HepG2 (cell line): ENCODE measurements at regions not wholly inside any gene's neighbourhood (a gene's known extent, or its start where the extent isn't known, plus 50 kb on each side); places are given as distances from the start of the nearest gene placed in this dataset.

Source experiments
- ATAC-seq: fragments of 200-7000 bp; cut with Tn5 transposase; 3 replicates; pipeline ENCODE4 v1.9.1; 2020; ENCODE audit warnings: mild to moderate bottlenecking, moderate library complexity
- BruUV-seq: library from RNA; stranded (reverse); fragments of 400-500 nt; replicated peaks from 2 replicates; lab custom pipeline; 2021; lab: Mats Ljungman, UMichigan
- CTCF ChIA-PET: fragments of 300-600 bp; formaldehyde crosslinking; extraction: SDS; loops from one replicate; lab custom pipeline; 2021; ENCODE audit warnings: low total read pairs, inconsistent platforms, low intra/inter-chr PET ratio; lab: Yijun Ruan, JAX
- POLR2A ChIA-PET: fragments of 350-600 bp; sonication (Branson Sonifier 250); formaldehyde crosslinking; loops from one replicate; lab custom pipeline; 2020; ENCODE audit warnings: antibody characterized with exemption, inconsistent platforms; lab: Yijun Ruan, JAX
- DNase-seq: peaks from one replicate; pipeline ENCODE4 v3.0.0-alpha.2; 2015; ENCODE audit warnings: low spot score
- FAIRE-seq: peaks from 3 replicates; lab custom pipeline; 2011; peaks lifted over from hg19 to GRCh38; lab: Jason Lieb, UNC
- H2AFZ ChIP-seq: one replicate; pipeline ENCODE4 v1.6.1; 2011; ENCODE audit warnings: low read length, inconsistent platforms
- H3K27ac ChIP-seq: fragments of 300-600 bp; 3 replicates; pipeline ENCODE4 v1.8.0; 2011; ENCODE audit warnings: mixed run types, mild to moderate bottlenecking, mixed read lengths, low read length, inconsistent platforms; ENCODE audit not compliant: insufficient read depth; ENCODE audit errors: extremely low read length
- H3K27me3 ChIP-seq, 2 experiments: fragments of 200-600 bp in 1 of 2; 2 replicates in 1 of 2; 3 replicates in 1 of 2; pipeline versions ENCODE4 v1.6.0 to v1.8.0; 2011; ENCODE audit warnings: low read length in 2 of 2, mild to moderate bottlenecking in 2 of 2, moderate library complexity in 2 of 2, inconsistent platforms in 1 of 2; ENCODE audit not compliant: insufficient read depth in 2 of 2, control insufficient read depth in 1 of 2
- H3K36me3 ChIP-seq, 2 experiments: fragments of 200-600 bp in 1 of 2; replicated peaks in 1 of 2; 2 replicates in 1 of 2; 3 replicates in 1 of 2; pipeline versions ENCODE4 v1.5.1 to v1.8.0; 2011; ENCODE audit warnings: low read length in 2 of 2, inconsistent platforms in 1 of 2; ENCODE audit not compliant: insufficient read depth in 2 of 2, control insufficient read depth in 1 of 2
- H3K4me1 ChIP-seq: 2 replicates; pipeline ENCODE4 v1.5.1; 2012; ENCODE audit warnings: low read length, inconsistent platforms; ENCODE audit not compliant: insufficient read depth
- H3K4me2 ChIP-seq: 2 replicates; pipeline ENCODE4 v1.6.0; 2011; ENCODE audit warnings: low read depth, low read length, inconsistent platforms
- H3K4me3 ChIP-seq, 3 experiments: fragments of 200-600 bp in 1 of 3; sonication (generic), shearing (Covaris generic) in 1 of 3; replicated peaks in 1 of 3; 2 replicates each; pipeline ENCODE4 v1.5.1; 2011 to 2016; ENCODE audit warnings: low read length in 3 of 3, inconsistent platforms in 2 of 3, low read depth in 2 of 3, mild to moderate bottlenecking in 2 of 3, control low read depth in 1 of 3, mixed read lengths in 1 of 3; ENCODE audit not compliant: insufficient read depth in 1 of 3
- H3K79me2 ChIP-seq: one replicate; pipeline ENCODE4 v1.6.1; 2011; ENCODE audit warnings: low read length, inconsistent platforms; ENCODE audit not compliant: insufficient read depth
- H3K9ac ChIP-seq: 2 replicates; pipeline ENCODE4 v1.6.0; 2011; ENCODE audit warnings: mild to moderate bottlenecking, low read depth, low read length, inconsistent platforms; ENCODE audit not compliant: insufficient read depth
- H3K9me3 ChIP-seq: 2 replicates; pipeline ENCODE4 v1.5.1; 2012; ENCODE audit warnings: mild to moderate bottlenecking, low read length
- H4K20me1 ChIP-seq: 2 replicates; pipeline ENCODE4 v1.6.0; 2011; ENCODE audit warnings: inconsistent platforms, mild to moderate bottlenecking, low read length, moderate library complexity; ENCODE audit not compliant: insufficient read depth
- ATF2 ChIP-seq: sonication (generic); formaldehyde crosslinking; IDR thresholded peaks from 2 replicates; pipeline ENCODE4 v1.4.0; 2020; ENCODE audit warnings: missing genetic modification reagents
- CBX2 ChIP-seq, 2 experiments: fragments of 200-600 bp in 1 of 2; sonication (generic); formaldehyde crosslinking in 1 of 2; IDR thresholded peaks; 2 replicates each; pipeline versions ENCODE4 v1.7.0 to v1.8.1; 2018 to 2022; ENCODE audit warnings: low read depth in 2 of 2, low read length in 1 of 2, mild to moderate bottlenecking in 1 of 2, missing genetic modification reagents in 1 of 2
- KLF16 ChIP-seq, 2 experiments: sonication (generic) in 1 of 2; formaldehyde crosslinking in 1 of 2; IDR thresholded peaks; 2 replicates each; pipeline versions ENCODE4 v1.6.1 to v1.8.0; 2016 to 2023; ENCODE audit warnings: missing genetic modification reagents in 2 of 2, missing compliant biosample characterization in 1 of 2
- MED1 ChIP-seq: sonication (generic); formaldehyde crosslinking; IDR thresholded peaks from 2 replicates; pipeline ENCODE4 v1.4.0; 2020; ENCODE audit warnings: missing genetic modification reagents
- RBM39 ChIP-seq: fragments of 200-400 bp; formaldehyde crosslinking; IDR thresholded peaks from one replicate; pipeline ENCODE4 v1.6.1; 2018; ENCODE audit warnings: antibody characterized with exemption, mild to moderate bottlenecking, low read depth, low read length; ENCODE audit not compliant: poor library complexity, severe bottlenecking
- SALL1 ChIP-seq: sonication (generic); formaldehyde crosslinking; IDR thresholded peaks from 2 replicates; pipeline ENCODE4 v1.8.0; 2022; ENCODE audit warnings: mild to moderate bottlenecking, missing genetic modification reagents
- THAP9 ChIP-seq: sonication (generic); formaldehyde crosslinking; IDR thresholded peaks from 2 replicates; pipeline ENCODE4; 2020; ENCODE audit warnings: missing genetic modification reagents, mild to moderate bottlenecking, borderline replicate concordance
- ZNF280D ChIP-seq: sonication (generic); formaldehyde crosslinking; IDR thresholded peaks from 2 replicates; pipeline ENCODE4 v1.5.1; 2020; ENCODE audit warnings: mild to moderate bottlenecking, missing genetic modification reagents
- ZNF75D ChIP-seq: sonication (generic); formaldehyde crosslinking; IDR thresholded peaks from 2 replicates; pipeline ENCODE4 v1.8.1; 2023; ENCODE audit warnings: missing genetic modification reagents, mild to moderate bottlenecking, borderline replicate concordance
- WGBS: methylation state at CpG from one replicate; pipeline ENCODE4 v1.1.6; 2017; ENCODE audit warnings: low lambda C conversion rate; 5-methylcytosine and 5-hydroxymethylcytosine counted together
- in situ Hi-C: cut with HindIII; loops from 2 replicates; pipeline ENCODE4 v1.10.0; 2017; ENCODE audit warnings: low pct_unique_long_range_greater_than_20kb; ENCODE audit not compliant: extremely low pct_ligation_motif_present
- intact Hi-C: fragments of 100-400 bp; cut with micrococcal nuclease; formaldehyde crosslinking; loops from one replicate; pipeline ENCODE4 v1.10.0; 2022; ENCODE audit not compliant: unreplicated experiment

GRCh38 chr2:67340133-67341011, 56.8 kb upstream of the ETAA1 start (continued):
- no peak for TF ChIP-seq ZNF280D (CRISPR knock-in tag)

GRCh38 chr2:67341012-67341318, 56.2 kb upstream of the ETAA1 start:
- Histone ChIP-seq H3K27me3 (no peaks in the 10 kb centered on the region), H3K4me1 (no peaks in the 10 kb centered on the region), H2AFZ (no peak overlapping the region), H3K27ac (no peak overlapping the region), H4K20me1 (no peaks in the 10 kb centered on the region), H3K4me2 (no peak overlapping the region), H3K36me3 (no peaks in the 10 kb centered on the region), H3K79me2 (no peaks in the 10 kb centered on the region), H3K9ac (no peak overlapping the region), H3K9me3 (no peaks in the 10 kb centered on the region), H3K4me3 (no peak overlapping the region)
- 5% methylated on average over 1 of the region's 1 CpG for WGBS
- no peak for DNase-seq
- in situ Hi-C loops (no loop called here), intact Hi-C loops (no loop called here)
- TF ChIP-seq ZNF75D (CRISPR knock-in tag) (no peak), CBX2 (IDR thresholded peaks at IDR 0.05; ENCODE audit: low read depth, low read length) (no peak), CBX2 (CRISPR knock-in tag; IDR thresholded peaks at IDR 0.05; ENCODE audit: low read depth) (no peak), SALL1 (CRISPR knock-in tag) (no peak), RBM39 (no peak), THAP9 (CRISPR knock-in tag) (no peak), MED1 (CRISPR knock-in tag) (no peak), ATF2 (no peak), KLF16 (CRISPR knock-in tag; IDR thresholded peaks at IDR 0.05) (no peak)
- ChIA-PET CTCF (no interaction called here), POLR2A (no interaction called here)
- ATAC-seq: no peak
- no TSS peak for BruUV-seq
- FAIRE-seq: no peak
